Fibroblast of skin of left quadriceps (primary cell): ENCODE measurements at regions not wholly inside any gene's neighbourhood (a gene's known extent, or its start where the extent isn't known, plus 50 kb on each side); places are given as distances from the start of the nearest gene placed in this dataset.
A peak's percentile ranks its signal among the peaks of the same experiment; 100 is the strongest.
"Not testable (repeated sequence)": the region's sequence is repeated elsewhere in the genome, so short reads cannot be mapped to it uniquely, and the experiment has no call there.

Experiments used
- DNase-seq, 2 experiments: peaks; one replicate each; pipeline ENCODE4 v3.0.0-alpha.2; 2013; ENCODE audit warnings: low read depth in 2 of 2

DNA sequence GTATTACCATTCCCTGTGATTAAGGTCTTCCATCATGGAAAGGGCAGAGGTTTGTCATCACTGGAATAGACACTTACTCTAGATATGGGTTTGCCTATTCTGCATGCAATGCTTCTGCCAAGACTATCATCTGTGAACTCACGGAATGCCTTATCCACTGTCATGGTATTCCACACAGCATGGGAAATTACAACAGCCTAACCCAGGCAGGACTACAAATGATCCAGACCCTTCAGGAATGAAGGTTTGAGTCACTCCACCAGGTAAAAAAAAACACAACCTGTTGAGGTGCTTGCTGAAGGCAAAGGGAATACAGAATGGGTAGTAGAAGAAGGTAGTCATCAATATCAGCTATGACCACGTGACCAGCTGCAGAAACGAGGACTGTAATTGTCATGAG is 89.0 kb upstream of the RANBP6 start:
- DNase-seq: not testable (repeated sequence)

DNA sequence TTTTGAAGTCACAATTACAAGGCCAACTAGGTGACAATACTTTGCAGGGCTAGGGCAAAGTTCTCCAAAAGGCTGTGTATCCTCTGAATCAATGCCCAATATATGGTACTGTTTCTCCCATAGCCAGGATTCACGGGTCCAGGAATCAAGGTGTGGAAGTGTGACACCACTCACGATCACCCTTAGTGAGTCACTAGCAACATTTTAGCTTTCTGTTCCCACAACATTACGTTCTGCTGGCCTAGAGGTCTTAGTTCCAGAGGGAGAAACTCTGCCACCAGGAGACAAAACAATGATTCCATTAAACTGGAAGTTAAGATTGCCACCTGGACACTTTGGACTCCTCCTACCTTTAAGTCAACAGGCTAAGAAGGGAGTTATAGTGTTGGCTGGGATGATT is 88.5 kb upstream of the RANBP6 start:
- DNase-seq: not testable (repeated sequence)

DNA sequence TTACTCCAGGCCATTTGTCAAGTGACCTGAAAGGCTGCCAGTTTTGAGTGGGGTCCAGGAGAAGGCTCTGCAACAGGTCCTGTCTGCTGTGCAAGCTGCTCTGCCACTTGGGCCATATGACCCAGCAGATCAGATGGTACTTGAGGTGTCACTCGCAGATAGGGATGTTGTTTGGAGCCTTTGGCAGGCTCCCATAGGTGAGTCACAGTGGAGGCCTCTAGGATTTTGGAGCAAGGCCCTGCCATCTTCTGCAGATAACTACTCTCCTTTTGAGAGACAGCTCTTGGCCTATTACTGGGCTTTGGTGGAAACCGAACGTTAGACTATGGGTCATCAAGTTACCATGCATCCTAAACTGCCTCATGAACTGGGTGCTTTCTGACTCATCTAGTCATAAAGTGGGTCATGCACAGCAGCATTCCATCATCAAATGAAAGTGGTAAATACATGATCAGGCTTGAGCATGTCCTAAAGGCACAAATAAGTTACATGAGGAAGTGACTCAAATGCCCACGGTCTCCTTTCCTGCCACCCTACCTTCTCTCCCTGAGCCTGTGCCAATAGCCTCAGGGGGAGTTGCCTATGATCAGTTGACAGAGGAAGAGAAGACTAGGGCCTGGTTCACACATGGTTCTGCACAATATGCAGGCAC is 87.0 kb upstream of the RANBP6 start:
- DNase-seq: not testable (repeated sequence)

DNA sequence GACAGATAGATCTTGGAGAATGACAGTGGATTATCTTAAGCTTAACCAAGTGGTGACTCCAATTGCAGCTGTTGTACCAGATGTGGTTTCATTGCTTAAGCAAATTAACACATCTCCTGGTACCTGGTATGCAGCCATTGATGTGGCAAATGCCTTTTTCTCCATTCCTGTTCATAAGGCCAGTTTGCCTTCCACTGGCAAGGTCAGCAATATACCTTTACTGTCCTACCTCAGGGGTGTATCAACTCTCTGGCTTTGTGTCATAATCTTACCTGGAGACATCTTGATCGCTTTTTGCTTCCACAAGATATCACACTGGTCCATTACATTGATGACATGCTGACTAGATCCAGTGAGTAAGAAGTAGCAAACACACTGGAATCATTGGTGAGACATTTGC is 86.3 kb upstream of the RANBP6 start:
- not testable (repeated sequence) for DNase-seq

DNA sequence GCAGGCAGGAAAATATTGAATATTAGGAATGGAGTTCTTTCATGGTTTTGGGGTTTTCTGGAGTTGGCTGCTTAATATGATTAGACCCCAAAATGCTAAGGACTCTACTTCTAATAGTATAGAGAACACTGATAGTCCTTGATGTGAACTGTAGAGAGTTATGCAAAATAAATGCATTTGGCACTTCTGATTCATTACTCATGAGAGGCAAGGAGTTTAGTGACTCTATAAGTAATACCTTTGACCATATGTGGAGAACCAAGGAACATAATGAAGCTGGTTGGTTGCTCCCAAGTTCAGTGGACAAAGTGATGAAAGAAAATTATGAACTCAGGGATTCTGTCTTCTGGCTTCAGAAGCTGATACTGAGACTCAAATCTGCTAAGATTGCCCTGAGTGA is 83.9 kb upstream of the RANBP6 start:
- DNase-seq: not testable (repeated sequence)

DNA sequence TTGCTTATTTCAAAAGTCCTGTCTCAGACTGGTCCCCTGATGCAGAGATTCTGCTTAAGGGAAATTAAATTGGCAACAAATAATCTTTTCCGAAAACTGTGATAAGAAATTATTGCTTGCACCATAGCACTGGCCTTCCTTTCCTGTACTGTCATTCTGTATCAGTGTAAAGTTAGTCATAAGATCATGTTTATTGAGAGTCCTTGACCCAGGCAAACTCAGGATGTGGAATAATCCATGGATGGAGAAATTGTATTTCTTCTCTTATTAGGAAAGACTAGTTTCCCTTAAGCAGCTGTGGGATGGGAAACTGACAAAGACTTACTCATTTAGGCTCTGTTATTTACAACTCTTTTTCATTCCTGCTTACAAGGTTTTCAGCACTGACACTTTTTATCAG is 83.0 kb upstream of the RANBP6 start:
- no peak for DNase-seq

DNA sequence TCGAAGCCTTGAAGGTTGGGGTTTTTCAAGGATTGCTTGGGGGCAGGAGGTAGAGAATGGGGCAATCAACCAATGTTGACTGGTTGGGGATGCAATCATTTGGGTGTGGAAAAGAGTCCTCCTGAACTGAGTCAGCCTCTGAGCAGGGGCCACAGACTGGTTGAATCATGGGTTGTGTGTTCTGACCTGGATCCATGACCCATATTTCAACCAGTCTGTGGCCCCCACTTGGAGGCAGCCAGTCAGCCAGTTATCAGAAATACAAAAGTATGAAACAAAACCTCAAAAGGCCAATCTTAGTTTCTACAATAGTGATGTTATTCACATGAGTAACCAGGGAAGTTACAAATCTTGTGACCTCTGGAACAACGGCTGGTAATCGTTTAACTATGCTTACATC is 81.4 kb upstream of the RANBP6 start:
- peak in 1 of 2 experiments; percentile 14 for DNase-seq

DNA sequence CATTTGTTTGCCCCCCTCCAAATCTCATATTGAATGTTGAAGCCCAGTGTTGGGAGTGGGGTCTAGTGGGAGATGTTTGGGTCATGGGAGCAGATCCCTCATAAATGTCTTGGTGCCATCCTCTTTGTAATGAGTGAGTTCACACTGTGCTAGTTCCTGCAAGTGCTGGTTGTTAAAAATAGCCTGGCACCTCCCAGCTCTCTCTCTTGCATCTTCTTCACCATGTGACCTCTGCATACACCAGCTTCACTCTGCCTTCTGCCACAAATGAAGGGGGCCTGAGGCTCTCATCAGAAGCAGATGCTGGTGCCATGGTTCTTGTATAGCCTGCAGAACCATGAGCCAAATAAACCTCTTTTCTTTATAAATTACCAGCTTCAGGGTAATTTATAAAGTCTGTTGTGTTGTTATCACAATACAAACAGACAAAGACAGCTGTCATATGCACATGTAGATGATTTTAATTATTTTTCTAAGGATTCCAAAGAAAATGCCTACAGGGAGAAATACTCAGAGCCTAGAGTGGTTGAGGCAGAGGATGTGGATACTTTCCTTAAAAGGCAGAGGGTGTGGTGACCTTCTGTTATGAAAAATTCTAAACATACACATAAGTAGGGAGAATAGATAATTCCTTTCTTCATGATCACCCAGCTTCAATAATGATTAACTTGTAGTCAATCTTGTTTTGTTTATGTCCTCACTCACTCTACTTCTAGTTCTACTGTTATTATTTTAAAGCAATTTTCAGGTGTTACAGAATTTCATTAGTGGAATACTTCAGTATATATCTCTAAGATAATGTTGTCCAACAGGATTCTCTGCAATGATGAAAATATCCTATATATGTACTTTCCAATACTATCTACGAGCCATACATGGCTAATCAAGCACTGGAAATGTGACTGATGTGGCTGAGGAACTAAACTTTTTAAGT is 75.1 kb upstream of the RANBP6 start:
- no peak for DNase-seq

DNA sequence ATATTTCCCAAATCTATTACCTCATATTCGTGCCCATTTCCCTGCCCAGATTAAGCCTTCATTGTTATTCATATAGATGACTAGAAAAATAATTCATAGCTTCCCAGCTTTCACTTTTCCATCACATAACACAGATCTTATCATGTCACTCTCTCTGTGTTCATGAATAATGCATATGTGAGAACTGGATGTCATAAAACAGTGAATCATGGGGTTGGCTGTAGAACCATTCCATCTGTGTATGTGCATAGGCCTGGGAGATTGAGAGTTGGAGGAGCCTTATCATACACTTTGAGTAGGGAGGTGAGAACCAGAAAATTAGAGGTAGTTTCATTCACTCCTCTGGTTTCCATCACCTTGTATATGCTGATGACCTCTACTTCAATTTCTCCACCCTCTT is 73.9 kb upstream of the RANBP6 start:
- no peak for DNase-seq

DNA sequence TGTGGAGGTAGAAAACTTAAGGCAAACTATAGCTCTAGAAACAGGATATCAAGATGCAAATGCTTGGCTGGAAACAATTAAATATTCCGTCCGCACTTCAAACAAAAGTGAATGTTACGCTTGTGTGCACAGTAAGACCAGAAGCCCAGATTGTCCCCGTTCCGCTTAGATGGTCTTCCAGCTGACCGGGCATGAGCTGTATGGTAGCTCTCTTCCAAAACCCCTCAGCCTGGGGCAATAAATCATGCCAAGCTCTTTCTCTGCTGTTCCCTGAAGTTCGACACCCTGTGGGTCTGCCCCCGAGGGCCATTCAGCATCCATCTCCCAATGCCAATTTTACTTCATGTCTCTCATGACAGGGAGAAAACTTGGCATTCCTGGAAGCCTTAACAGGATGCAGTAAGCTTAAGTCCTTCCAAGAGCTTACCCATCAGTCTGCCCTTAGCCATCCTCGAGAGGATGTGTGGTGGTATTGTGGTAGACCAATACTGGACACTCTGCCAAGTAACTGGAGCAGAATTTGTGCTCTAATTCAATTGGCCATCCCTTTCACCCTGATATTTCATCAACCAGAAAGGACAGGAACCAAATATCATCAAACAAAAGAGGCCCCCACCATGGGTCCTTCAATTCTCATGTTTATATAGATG is 70.7 kb upstream of the RANBP6 start:
- DNase-seq: no peak

DNA sequence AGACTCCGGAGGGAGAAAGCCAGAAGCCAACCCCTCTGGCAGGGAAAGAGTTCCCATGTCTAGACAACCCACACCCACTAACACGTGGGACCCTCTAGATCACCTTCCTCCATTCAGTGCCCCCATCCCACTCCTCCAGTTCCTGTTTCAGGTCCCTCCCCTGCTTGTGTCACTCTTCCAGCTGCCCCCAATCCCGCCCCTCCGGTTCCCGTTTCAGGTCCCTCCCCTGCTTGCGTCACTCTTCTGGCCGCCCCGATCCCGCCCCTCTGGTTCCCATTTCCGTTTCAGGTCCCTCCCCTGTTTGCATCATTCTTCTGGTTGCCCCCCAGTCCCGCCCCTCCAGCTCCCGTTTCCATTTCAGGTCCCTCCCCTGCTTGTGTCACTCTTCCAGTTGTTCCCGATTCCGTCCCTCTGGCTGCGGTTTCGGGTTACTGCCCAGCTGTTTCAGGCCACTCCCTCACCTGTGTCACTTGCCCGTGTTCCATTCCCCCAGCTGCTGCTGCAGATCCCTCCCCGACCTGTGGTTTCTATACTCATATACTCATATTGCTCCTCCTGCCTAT is 64.8 kb upstream of the RANBP6 start:
- DNase-seq: peak; percentile 74 to 77

DNA sequence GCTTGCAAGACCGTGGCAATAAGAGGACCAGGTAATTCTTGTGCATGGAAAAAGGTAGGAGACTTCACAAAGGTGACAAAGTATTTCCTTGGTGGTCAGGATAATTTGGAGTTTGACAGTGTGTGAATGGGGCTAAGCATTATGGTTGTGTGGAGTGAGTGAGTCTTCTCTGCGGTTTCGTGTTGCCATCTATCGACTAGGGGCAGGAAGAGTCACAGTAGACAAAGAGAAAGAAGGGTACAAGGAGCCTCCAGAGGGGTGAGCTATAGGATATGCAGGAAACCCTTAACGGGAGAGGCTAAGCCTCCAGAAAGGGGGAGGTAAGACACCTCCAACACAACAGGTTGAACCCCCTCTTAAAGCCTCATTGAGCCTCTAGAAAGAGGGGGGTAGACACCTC is 64.0 kb upstream of the RANBP6 start:
- DNase-seq: no peak

DNA sequence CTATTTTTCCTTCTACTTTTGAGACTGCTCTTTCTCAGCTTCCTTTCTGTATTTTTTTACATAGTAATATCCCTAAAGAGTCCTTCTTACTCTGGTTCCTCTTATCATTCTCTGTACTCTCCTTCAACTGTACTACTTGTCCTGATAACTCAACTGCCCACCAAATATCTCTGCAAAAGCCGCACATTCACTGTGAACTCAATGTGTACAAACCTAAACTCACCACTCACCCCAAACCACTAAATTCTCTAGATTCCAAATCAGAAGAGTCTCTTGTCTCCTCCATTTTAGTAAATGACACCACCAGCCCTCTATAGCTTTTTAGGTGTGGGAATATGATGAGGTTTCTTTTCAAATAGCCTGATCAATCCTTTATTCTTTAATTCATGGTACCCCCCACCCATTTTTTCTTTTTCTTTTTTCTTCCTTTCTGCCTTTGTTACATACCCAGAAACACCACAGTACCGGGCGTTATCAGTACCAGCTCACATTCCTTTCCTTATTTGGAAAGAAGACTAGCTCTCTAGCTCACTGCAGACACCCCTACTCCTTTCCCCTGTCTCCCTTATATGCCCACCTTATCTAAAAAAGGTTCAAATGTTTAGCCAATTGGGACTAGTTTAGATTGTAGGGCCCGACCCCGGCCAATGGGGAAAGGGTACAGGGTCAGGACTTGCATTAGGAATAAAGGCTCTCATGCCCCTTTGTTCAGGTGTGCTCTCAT is 63.1 kb upstream of the RANBP6 start:
- DNase-seq: no peak

DNA sequence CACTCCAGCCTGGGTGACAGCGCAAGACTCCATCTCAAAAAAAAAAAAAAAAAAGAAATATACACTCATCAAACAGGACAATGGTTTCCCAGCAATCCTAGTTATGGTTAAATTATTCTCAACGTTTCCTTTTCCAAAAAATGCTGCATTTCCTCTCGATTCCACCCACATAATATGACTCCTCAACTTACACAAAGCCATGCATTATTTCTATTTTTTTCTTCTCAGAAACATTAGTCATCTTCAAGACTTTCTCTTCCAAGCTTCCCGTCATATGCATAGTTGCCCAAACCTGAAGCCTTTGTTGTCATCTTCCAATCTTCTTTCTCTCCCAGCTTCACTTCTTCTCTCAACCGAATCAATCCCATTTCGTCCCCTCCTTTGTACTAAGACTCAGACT is 61.4 kb upstream of the RANBP6 start:
- no peak for DNase-seq

DNA sequence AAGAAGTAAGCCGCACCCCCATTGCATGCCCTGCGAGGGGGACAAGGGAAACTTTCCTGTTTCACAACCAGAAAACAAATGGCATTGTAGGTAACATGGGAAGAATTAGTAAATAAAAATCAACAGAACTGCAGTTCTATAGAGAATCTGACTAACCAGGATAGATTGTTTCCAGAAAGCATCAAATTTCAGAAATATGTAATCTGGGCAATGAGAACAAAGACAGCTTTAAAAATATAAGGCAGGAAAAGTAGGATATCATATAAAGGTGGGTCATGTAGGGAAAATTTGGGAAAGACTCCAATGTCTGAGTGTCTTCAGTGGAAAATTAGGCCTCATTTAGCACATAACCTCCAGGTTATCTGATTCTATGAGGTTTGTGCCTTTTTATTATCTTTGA is 58.3 kb upstream of the RANBP6 start:
- no peak for DNase-seq

DNA sequence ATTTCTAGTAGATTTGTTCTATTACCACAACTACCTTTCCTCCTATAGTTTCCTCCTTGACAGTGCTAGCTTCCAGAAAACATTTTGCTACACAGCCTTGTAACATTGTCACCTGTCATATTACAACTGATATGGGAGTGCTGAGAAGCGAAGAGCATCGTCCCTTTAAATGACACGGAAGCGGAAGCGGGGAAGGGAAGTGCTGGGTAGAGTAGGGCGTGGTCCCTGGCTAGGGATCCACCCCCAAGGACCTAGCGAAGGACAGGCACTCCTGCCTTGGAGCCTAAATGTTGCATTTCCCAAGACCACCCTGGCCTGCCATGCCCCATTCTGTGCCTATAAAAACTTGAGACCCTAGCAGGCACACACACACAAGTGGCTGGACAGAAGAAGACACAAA is 57.4 kb upstream of the RANBP6 start:
- no peak for DNase-seq

DNA sequence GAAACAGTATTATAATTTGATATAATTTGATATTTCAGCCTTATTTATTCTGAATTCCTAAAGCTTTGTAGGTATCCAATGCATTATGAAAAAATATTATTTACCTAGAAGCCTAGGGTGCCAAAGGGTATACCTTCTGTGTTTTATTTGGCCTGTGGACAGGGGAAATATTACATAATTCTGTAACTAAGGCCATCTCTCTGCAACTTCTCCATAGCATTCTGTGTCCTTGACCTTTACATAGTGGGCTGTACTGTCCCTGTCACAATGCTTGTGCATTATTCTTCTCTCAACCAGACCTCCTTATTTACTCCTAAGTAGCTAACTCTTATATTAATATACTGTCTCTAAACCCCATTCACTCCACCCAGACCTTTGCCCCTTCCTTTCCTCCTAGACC is 57.0 kb upstream of the RANBP6 start:
- no peak for DNase-seq

DNA sequence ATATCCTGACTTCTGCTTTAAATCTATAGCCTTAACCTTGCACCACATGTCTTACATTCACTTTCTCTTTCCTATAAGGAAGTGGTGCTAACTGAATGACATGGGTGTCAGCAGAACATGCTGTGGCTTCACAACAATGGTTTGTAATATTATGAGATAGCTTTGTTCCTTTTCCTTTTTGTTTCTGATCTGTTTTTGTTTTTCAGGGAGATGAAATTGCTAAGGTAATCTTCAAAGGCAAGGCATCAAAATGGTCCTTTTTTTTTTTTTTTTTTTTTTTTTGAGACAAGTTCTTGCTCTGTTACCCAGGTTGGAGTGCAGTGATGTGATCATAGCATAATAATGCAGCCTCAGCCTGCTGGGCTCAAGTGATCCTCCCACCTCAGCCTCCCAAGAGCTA is 53.6 kb upstream of the RANBP6 start:
- no peak for DNase-seq

DNA sequence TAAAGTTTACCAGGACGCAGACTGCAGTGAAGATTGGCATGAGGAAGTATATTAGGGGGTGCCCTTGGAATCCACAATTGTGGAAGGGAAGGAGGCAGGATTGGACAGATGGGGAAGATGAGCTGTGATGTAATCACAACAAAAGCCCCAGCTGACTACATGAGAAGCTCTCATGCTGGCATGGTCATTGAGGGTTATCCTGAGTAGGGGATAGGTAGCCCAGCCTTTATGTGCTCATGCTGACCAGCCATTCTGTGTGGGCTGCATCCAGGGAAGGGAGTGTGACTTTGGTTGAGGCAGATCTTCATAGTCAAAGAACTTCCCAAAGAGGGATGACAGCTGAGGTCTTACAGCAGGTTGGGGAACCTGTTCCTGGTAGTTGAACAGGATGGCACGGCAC is 52.0 kb upstream of the RANBP6 start:
- no peak for DNase-seq
